Tongue (tissue), 1 donor: ENCODE measurements at regions not wholly inside any gene's neighbourhood (a gene's known extent, or its start where the extent isn't known, plus 50 kb on each side); places are given as distances from the start of the nearest gene placed in this dataset.
"Not testable (repeated sequence)": the region's sequence is repeated elsewhere in the genome, so short reads cannot be mapped to it uniquely, and the experiment has no call there.

Experiments
- DNase-seq: peaks from one replicate; pipeline ENCODE4 v3.0.0-alpha.2; 2015

DNA sequence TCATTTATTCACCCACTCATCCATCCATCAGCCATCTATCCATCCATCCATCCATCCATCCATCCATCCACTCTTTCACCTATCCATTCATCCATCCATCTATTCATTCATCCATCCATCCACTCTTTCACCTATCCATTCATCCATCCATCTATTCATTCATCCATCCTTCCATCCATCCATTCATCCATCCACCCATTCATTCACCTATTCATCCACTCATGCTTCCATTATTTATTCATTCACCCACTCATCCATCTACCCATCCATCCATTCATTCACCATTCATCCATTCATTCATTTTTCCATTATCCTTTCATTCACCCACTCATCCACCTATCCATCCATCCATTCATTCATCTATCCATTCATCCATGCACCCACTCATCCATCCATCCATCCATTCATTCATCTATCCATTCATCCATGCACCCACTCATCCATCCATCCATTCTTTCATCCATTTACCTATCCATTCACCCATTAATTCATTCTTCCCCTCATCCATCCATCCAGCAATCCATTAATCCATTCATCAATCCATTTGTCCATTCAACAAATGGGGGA lies 360.9 kb downstream of the ADGRD1 start:
- DNase-seq, result no peak

DNA sequence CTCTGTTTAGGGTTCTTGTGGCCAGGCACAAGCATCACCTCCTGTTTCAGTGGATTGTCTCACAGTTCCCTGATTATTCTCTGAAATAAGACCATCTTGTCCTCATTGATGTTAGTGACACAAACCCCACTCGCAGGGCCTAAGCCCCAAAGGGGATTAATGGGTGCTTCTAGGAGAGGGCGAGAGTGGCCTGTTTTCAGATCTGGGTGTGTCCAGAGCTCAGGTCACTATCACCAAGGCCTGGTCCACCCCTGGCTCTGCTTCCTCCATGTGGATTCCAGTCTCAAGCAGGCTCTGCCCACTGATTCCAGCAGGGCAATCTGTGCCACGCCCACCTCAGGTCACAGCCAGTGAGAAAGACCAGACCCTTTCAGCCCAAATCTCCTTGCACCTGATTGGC lies 361.9 kb downstream of the ADGRD1 start:
- no peak for DNase-seq

DNA sequence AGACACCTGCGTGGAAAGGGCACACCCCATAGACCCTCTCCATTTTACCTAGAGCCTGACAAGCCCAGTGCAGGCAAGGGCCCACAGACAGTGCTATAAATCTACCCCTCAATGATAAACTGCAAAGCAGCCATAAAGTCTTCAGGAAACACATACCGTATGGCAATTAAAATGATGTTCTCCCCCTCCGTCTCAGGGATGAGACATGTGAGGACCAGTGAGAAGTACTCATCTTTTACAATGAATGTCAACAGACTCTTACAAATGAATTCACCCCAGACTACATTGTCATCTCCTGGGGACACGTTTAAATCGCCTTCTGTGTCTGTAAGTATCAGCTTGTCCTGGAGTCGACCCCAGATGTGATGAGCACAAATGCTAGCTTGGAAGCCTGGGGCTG lies 362.7 kb downstream of the ADGRD1 start:
- DNase-seq, result no peak

GRCh38 chr12:131318045-131318685 lies 364.5 kb downstream of the ADGRD1 start:
- no peak for DNase-seq

DNA sequence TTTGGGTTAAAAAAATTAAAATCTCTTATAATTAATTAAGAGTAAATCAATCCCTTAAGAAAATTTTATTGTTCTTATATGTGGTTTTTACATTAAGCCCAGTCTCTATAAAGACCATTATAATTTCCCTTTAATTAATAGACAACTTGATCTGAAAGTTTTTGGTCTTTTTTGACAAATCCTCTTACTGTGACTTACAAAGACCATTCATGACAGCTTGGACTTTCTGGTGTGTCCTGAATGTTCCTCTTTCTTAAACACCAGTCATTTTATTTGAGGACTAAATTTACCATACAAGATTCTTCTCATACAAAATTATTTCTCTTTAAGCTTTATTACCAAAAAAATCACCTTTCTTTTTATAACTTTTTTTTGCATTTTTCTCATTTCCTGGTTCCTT lies 368.3 kb downstream of the ADGRD1 start:
- no peak for DNase-seq

DNA sequence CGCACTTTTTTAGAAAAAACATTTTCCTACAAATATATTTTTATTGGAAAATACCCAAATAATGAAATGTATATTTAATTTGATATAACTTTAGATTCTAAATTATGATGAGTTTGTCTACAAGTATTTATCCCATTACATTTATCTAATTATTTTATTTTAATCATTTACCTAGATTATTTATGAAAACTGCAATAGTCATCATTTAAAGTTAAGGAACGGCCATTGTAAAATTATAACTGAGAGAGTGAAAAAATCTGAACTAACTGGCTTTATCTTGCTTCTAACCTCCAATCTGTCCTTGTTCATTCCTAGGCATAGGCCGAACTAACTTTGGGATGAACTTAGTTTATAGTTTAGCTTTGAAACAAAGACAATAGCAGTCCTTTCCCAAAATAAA lies 368.8 kb downstream of the ADGRD1 start:
- not testable (repeated sequence) for DNase-seq

- no peak for DNase-seq
Observed at GRCh38 chr12:131323879-131324278, 370.2 kb downstream of the ADGRD1 start.

- DNase-seq, result no peak
Observed at GRCh38 chr12:131327521-131328488, 374.1 kb downstream of the ADGRD1 start.

- DNase-seq, result not testable (repeated sequence)
Observed at GRCh38 chr12:131328861-131329845, 375.4 kb downstream of the ADGRD1 start.

DNA sequence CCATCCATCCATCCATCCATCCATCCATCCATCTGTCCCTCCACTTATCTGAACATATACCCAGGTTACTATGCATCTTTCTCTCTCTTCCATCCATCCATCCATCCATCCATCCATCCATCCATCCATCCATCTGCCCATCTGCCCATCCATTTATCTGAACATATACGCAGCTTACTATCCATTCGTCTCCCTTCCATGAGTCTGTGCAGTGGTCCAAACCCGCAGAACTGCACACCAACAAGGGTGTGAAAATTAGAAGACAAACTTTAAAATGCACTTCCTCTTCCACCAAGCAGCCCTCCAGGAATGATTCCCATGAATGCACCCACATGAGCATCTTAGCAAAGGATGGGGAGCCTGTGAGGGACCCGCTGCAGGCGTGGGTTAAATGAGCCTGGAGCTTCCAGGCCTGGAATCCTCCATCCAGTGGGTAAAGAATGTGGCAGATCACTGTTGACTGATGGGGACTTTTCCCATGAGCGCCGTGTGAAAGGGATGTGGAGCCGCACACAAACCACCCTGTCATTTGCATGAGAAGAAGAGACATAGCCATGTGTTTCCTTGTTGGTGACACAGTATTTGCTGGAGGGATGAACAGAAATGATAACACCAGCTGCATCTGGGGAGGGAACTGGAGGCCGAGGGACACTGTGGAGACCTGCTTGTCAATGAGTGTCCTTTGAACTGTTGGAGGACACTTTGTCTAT lies 376.6 kb downstream of the ADGRD1 start:
- no peak for DNase-seq

- no peak for DNase-seq
Observed at GRCh38 chr12:131331148-131331750, 377.5 kb downstream of the ADGRD1 start.

DNA sequence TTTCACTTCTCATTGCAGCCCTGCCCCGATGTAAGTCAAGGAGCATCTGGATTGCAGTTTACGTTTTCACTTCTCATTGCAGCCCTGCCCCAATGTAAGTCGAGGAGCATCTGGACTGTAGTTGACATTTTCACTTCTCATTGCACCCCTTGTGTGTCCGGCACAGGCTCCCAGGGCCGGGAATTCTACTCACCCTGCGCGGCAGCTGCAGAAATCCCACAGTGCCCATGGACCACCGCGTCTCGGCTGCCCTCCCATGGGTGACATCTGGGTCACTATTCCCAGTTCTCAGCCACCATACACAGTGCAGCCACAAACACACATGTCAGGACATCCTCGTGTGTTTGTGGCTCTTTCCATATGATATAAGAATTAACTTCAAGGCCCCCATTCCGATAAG lies 378.5 kb downstream of the ADGRD1 start:
- no peak for DNase-seq

GRCh38 chr12:131333136-131333535 lies 377.8 kb upstream of the SFSWAP start:
- no peak for DNase-seq

DNA sequence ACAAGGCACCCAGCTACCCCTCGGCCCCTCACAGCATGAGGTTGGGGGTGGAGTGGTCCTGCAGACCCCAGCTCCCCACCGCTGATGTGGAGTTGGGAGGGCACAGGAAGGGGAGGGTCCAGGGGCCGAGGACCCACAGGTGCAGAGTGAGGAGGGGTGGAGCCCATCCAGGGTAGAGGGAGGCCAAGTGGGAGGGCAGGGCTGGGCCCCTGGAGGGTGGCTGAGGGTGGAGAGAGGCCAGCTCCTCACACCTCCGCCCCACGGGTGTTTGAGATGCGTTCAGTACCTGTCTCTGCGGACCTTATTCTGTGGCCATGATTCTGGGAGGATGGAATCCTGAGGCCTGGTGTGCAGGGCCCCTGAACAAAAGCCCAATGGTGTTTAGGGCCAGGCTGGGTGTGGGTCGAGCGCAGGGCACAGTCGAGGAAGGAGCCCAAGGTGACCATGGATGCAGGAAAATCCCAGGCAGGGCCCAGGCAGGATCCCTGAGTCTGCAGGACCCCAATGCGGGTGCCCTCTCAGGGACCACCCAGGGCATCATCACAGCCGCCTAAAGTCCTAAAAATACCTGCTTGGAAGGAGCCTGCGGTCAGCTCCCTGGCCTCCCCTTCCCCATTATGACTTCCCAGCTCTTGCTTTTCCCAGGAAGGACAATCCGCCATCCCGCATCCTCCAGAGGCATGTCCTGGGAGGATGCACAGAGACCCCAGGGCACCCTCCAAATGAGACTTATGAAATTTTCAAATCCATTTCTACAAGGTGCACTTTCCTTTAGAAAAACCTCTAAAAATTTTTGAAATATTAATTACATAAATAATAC lies 377.1 kb upstream of the SFSWAP start:
- no peak for DNase-seq

GRCh38 chr12:131334835-131335234 lies 376.1 kb upstream of the SFSWAP start:
- no peak for DNase-seq

DNA sequence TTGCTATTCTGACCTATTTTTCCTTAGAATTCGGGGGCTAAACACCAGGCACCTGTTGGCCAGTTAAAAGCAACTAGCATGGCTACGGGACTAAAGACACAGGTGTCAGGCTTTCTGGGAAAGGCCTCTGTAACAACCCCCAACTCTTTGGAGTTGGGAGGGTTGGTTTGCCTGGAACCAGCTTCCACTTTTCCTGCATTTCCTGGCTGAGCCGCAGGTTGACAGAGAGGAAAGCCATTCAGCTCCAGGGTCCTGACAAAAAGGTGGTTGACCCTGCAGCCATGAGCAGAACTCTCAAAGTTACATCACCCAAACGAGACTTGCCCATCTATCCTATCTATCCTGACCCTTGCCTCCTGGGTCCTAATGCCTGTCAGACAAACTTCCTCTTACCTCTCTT lies 375.4 kb upstream of the SFSWAP start:
- DNase-seq, result no peak

GRCh38 chr12:131337861-131338260 lies 373.0 kb upstream of the SFSWAP start:
- not testable (repeated sequence) for DNase-seq

DNA sequence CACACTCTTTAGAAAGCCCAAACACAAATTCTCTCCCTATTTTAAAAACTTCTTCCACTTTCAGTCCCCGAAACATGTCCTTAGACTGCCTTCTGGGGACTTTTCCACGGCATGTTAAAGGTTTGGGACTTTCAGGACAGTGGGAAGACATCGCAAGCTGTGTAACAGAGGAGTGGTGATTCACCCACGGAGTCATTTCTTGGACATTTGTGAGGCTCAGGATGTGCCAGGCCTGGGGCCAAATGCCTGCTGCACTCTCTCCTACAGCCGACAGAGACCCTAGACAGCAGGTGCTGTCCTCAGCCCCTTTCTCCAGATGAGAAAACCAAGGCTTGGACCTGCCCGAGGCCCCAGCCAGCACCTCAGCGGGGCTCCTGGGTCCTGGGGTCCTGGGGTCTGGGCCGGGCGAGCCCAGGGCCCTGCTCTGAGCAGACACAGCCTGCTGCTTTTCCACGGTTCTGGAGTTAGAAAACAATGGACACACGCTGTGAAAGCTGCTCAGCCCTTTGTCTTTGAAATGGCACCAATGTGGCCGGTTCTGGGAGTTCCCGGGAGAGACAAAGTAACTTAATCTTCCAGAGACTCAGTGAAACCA lies 370.2 kb upstream of the SFSWAP start:
- DNase-seq, result no peak

- not testable (repeated sequence) for DNase-seq
Observed at GRCh38 chr12:131341608-131342007, 369.3 kb upstream of the SFSWAP start.

DNA sequence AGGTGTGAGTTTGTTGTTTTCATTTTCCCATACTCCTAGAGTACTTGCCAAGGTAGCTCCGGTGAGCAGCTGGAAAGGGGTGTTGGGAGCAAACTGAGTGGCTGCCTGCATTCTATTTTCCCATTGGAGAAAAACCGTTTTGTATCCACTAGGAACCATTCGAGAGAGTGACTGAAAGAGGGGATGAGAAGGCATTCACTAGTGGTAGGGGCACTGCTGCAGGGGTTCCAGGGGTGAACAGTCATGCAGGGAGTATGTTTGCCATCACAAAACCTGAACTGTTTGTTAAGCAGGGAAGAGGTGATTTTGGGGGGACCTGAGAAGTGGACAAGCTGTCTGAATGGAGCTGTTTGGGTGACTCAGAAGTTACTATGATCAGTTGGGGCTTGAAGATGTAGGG lies 367.5 kb upstream of the SFSWAP start:
- not testable (repeated sequence) for DNase-seq
